H9 (cell line): ENCODE measurements at regions not wholly inside any gene's neighbourhood (a gene's known extent, or its start where the extent isn't known, plus 50 kb on each side); places are given as distances from the start of the nearest gene placed in this dataset.

Experiments
- DNase-seq: peaks from one replicate; pipeline ENCODE4 v3.0.0-alpha.2; 2017
- H2AFZ ChIP-seq: one replicate; pipeline ENCODE4 v1.6.1; 2013; ENCODE audit warnings: mild to moderate bottlenecking, low read length, control low read depth, moderate library complexity
- H2AK5ac ChIP-seq: 2 replicates; pipeline ENCODE4 v1.6.1; 2013; ENCODE audit warnings: low read length, control low read depth, mixed read lengths; ENCODE audit not compliant: insufficient read length
- H2BK120ac ChIP-seq: one replicate; pipeline ENCODE4 v1.6.1; 2013; ENCODE audit warnings: low read depth, mild to moderate bottlenecking, low read length, control low read depth, inconsistent platforms; ENCODE audit not compliant: poor library complexity, severe bottlenecking
- H2BK12ac ChIP-seq: 2 replicates; pipeline ENCODE4 v1.6.1; 2013; ENCODE audit warnings: low read length, control low read depth, mixed read lengths, low read depth; ENCODE audit not compliant: insufficient read length
- H2BK15ac ChIP-seq: 2 replicates; pipeline ENCODE4 v1.6.1; 2013; ENCODE audit warnings: low read depth, low read length, control low read depth
- H2BK20ac ChIP-seq: one replicate; pipeline ENCODE4 v1.6.1; 2013; ENCODE audit warnings: low read depth, mild to moderate bottlenecking, low read length, control low read depth, inconsistent platforms; ENCODE audit not compliant: poor library complexity, severe bottlenecking
- H2BK5ac ChIP-seq: 2 replicates; pipeline ENCODE4 v1.6.1; 2013; ENCODE audit warnings: low read length, control low read depth, mixed read lengths; ENCODE audit not compliant: insufficient read length
- H3K14ac ChIP-seq: 2 replicates; pipeline ENCODE4 v1.6.1; 2013; ENCODE audit warnings: low read length, control low read depth; ENCODE audit not compliant: insufficient read depth
- H3K18ac ChIP-seq: 2 replicates; pipeline ENCODE4 v1.6.1; 2013; ENCODE audit warnings: low read depth, mild to moderate bottlenecking, mixed read lengths, low read length, control low read depth; ENCODE audit not compliant: insufficient read length
- H3K23ac ChIP-seq: 2 replicates; pipeline ENCODE4 v1.6.1; 2013; ENCODE audit warnings: low read length, control low read depth, mixed read lengths, low read depth; ENCODE audit not compliant: insufficient read length
- H3K23me2 ChIP-seq: 2 replicates; pipeline ENCODE4 v1.6.1; 2013; ENCODE audit warnings: low read depth, mild to moderate bottlenecking, mixed read lengths, low read length, control low read depth; ENCODE audit not compliant: insufficient read length, poor library complexity, severe bottlenecking
- H3K27ac ChIP-seq: 2 replicates; pipeline ENCODE4 v1.5.1; 2013; ENCODE audit warnings: low read length, control low read depth, mixed read lengths, low read depth; ENCODE audit not compliant: insufficient read length
- H3K27me3 ChIP-seq: 2 replicates; pipeline ENCODE4 v1.6.1; 2013; ENCODE audit warnings: low read length, control low read depth, inconsistent platforms; ENCODE audit not compliant: insufficient read depth
- H3K4ac ChIP-seq: 2 replicates; pipeline ENCODE4 v1.6.1; 2013; ENCODE audit warnings: low read depth, mild to moderate bottlenecking, control low read depth, inconsistent platforms, low read length, moderate library complexity
- H3K4me1 ChIP-seq: 2 replicates; pipeline ENCODE4 v1.6.1; 2013; ENCODE audit warnings: low read length, control low read depth, inconsistent platforms; ENCODE audit not compliant: insufficient read depth
- H3K4me2 ChIP-seq: 2 replicates; pipeline ENCODE4 v1.6.1; 2013; ENCODE audit warnings: low read length, control low read depth, mixed read lengths; ENCODE audit not compliant: insufficient read length, insufficient read depth
- H3K56ac ChIP-seq: 2 replicates; pipeline ENCODE4 v1.6.1; 2013; ENCODE audit warnings: low read depth, mild to moderate bottlenecking, mixed read lengths, low read length, control low read depth; ENCODE audit not compliant: insufficient read length
- H3K79me1 ChIP-seq: 2 replicates; pipeline ENCODE4 v1.6.1; 2013; ENCODE audit warnings: low read depth, mild to moderate bottlenecking, moderate library complexity, low read length, control low read depth, inconsistent platforms; ENCODE audit not compliant: insufficient read depth, poor library complexity, severe bottlenecking
- H3K79me2 ChIP-seq: 2 replicates; pipeline ENCODE4 v1.6.1; 2013; ENCODE audit warnings: low read length, control low read depth, inconsistent platforms; ENCODE audit not compliant: insufficient read depth
- H3K9ac ChIP-seq: 2 replicates; pipeline ENCODE4 v1.6.1; 2013; ENCODE audit warnings: low read length, control low read depth, mixed read lengths; ENCODE audit not compliant: insufficient read length; ENCODE audit errors: extremely low read depth
- H3K9me3 ChIP-seq: one replicate; pipeline ENCODE4 v1.6.1; 2013; ENCODE audit warnings: low read depth, low read length, inconsistent platforms; ENCODE audit not compliant: control insufficient read depth
- H3T11ph ChIP-seq: one replicate; pipeline ENCODE4 v1.6.1; 2013; ENCODE audit warnings: mild to moderate bottlenecking, low read length, control low read depth, inconsistent platforms
- H4K20me1 ChIP-seq: one replicate; pipeline ENCODE4 v1.6.1; 2013; ENCODE audit not compliant: control insufficient read depth, insufficient read length, insufficient read depth
- H4K5ac ChIP-seq: 2 replicates; pipeline ENCODE4 v1.6.1; 2013; ENCODE audit warnings: low read depth, mild to moderate bottlenecking, mixed read lengths, low read length, control low read depth; ENCODE audit not compliant: insufficient read length
- H4K8ac ChIP-seq: replicated peaks from 2 replicates; pipeline ENCODE4 v1.6.1; 2013; ENCODE audit warnings: low read length, control low read depth, mixed read lengths, low read depth; ENCODE audit not compliant: insufficient read length
- H4K91ac ChIP-seq: 2 replicates; pipeline ENCODE4 v1.6.1; 2013; ENCODE audit warnings: low read depth, mild to moderate bottlenecking, moderate library complexity, mixed read lengths, low read length, control low read depth; ENCODE audit not compliant: insufficient read length
- H3K27ac Mint-ChIP-seq, 3 experiments: 2 replicates in 2 of 3; 3 replicates in 1 of 3; pipeline ENCODE4 v1.8.0; 2020 to 2021; ENCODE audit warnings: mixed read lengths in 3 of 3, mild to moderate bottlenecking in 1 of 3, moderate library complexity in 1 of 3
- H3K27me3 Mint-ChIP-seq: 2 replicates; pipeline ENCODE4 v1.8.0; 2021; ENCODE audit warnings: low read depth, mild to moderate bottlenecking, moderate library complexity, mixed read lengths
- H3K36me3 Mint-ChIP-seq, 3 experiments: 2 replicates in 2 of 3; 3 replicates in 1 of 3; pipeline ENCODE4 v1.8.0; 2020 to 2021; ENCODE audit warnings: low read depth in 3 of 3, mixed read lengths in 3 of 3; ENCODE audit not compliant: insufficient read depth in 1 of 3
- H3K4me1 Mint-ChIP-seq, 2 experiments: 2 replicates each; pipeline ENCODE4 v1.8.0; 2020; ENCODE audit warnings: mixed read lengths in 2 of 2
- H3K4me3 Mint-ChIP-seq, 2 experiments: 2 replicates in 1 of 2; 3 replicates in 1 of 2; pipeline ENCODE4 v1.8.0; 2020 to 2021; ENCODE audit warnings: mild to moderate bottlenecking in 2 of 2, mixed read lengths in 2 of 2, moderate library complexity in 1 of 2
- H3K9me3 Mint-ChIP-seq, 2 experiments: 2 replicates in 1 of 2; 3 replicates in 1 of 2; pipeline ENCODE4 v1.8.0; 2020; ENCODE audit warnings: mild to moderate bottlenecking in 2 of 2, mixed read lengths in 2 of 2, moderate library complexity in 1 of 2
- WGBS: extraction: QIAGEN DNeasy Blood & Tissue Kit; methylation state at CpG from one replicate; pipeline ENCODE4 v1.1.7; 2013; ENCODE audit warnings: missing lambda C conversion rate, low lambda C conversion rate, mixed read lengths; ENCODE audit not compliant: insufficient read length; ENCODE audit errors: extremely low coverage; 5-methylcytosine and 5-hydroxymethylcytosine counted together
- TF ChIP-seq, protein P1 (sequence below): fragments of 200-600 bp; sonication (generic); conservative IDR thresholded peaks from 3 replicates; pipeline ENCODE4 v1.8.0; 2021; ENCODE audit warnings: antibody characterized with exemption, mild to moderate bottlenecking

DNA sequence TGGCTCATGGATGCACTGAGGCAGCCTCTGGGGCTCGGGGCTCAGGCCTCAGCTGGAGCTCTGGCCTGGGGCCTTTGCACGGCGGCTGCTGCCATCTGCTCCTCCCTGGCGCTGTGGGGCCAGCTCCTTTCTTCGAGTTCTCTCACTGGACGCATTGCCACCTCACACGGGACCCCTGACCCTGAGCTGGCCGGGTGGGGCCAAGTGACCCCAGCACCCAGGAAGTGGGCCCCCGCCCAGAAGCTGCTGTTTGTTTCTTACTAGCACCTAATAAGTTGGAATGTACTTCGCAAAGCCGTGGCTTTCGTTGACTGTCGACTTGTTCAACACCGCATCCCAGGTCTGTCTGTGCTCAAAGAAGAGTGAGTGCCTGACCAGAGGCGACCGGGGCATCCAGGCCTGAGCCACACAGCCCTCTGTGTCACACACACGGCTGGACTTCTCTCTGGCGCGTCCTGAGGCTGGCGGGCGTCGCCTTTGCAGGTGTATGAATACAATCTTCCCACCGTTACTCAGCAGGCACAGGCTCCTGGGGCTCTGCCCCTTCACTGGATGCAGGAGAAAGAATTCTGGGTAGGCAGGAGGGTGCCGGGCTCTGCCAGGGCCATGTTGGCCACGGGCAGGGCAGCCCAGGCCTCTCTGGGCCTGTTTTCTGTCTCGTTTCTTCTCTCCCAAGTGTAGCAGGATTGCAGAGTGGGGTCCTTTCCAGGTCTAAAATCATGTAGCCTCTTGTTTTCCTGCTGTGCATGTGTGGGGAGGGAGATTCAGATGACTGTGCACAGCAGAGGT, 112.9 kb downstream of the DLL1 start:
- no peaks in the 10 kb centered on the region for H3K79me2 ChIP-seq
- DNase-seq: peak; percentile 25
- no peak overlapping the region for H3K4me2 ChIP-seq
- Mint-ChIP-seq H3K9me3 (peaks cover 6 to 17% of the 10 kb centered on the region in 2 experiments), H3K4me3 (no peak overlapping the region), H3K27ac (no peak overlapping the region), H3K4me1 (no peaks in the 10 kb centered on the region), H3K36me3 (peaks cover 2 to 4% (median 4%) of the 10 kb centered on the region in 3 experiments; a peak in 4 of 7 replicates), H3K27me3 (peaks cover 17% of the 10 kb centered on the region)
- no peak overlapping the region for H3K27ac ChIP-seq
- TF ChIP-seq, protein P1, sequence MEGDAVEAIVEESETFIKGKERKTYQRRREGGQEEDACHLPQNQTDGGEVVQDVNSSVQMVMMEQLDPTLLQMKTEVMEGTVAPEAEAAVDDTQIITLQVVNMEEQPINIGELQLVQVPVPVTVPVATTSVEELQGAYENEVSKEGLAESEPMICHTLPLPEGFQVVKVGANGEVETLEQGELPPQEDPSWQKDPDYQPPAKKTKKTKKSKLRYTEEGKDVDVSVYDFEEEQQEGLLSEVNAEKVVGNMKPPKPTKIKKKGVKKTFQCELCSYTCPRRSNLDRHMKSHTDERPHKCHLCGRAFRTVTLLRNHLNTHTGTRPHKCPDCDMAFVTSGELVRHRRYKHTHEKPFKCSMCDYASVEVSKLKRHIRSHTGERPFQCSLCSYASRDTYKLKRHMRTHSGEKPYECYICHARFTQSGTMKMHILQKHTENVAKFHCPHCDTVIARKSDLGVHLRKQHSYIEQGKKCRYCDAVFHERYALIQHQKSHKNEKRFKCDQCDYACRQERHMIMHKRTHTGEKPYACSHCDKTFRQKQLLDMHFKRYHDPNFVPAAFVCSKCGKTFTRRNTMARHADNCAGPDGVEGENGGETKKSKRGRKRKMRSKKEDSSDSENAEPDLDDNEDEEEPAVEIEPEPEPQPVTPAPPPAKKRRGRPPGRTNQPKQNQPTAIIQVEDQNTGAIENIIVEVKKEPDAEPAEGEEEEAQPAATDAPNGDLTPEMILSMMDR: no peak
- no peak overlapping the region for H3K4ac ChIP-seq
- H3K23me2 ChIP-seq: no peaks in the 10 kb centered on the region
- H2AFZ ChIP-seq: no peak overlapping the region
- no peaks in the 10 kb centered on the region for H3K27me3 ChIP-seq
- H3K56ac ChIP-seq: no peak overlapping the region
- H2BK20ac ChIP-seq: no peak overlapping the region
- H3K14ac ChIP-seq: no peak overlapping the region
- no peaks in the 10 kb centered on the region for H3K79me1 ChIP-seq
- H3K23ac ChIP-seq: no peak overlapping the region
- H3K9me3 ChIP-seq: no peaks in the 10 kb centered on the region
- no peak overlapping the region for H2AK5ac ChIP-seq
- no peak overlapping the region for H4K5ac ChIP-seq
- H2BK5ac ChIP-seq: no peak overlapping the region
- no peak overlapping the region for H2BK15ac ChIP-seq
- no peak overlapping the region for H3K18ac ChIP-seq
- H4K91ac ChIP-seq: no peak overlapping the region
- no peaks in the 10 kb centered on the region for H4K20me1 ChIP-seq
- no peak overlapping the region for H3K9ac ChIP-seq
- H2BK12ac ChIP-seq: no peak overlapping the region
- H2BK120ac ChIP-seq: no peak overlapping the region
- no peaks in the 10 kb centered on the region for H3K4me1 ChIP-seq
- no peak overlapping the region for H4K8ac ChIP-seq
- WGBS: no CpG with 5 or more reads among the region's 26 CpGs
- no peak overlapping the region for H3T11ph ChIP-seq
